Ectodermal cell (in vitro differentiated cells): ENCODE measurements at regions not wholly inside any gene's neighbourhood (a gene's known extent, or its start where the extent isn't known, plus 50 kb on each side); places are given as distances from the start of the nearest gene placed in this dataset.

Source experiments
- H3K27ac ChIP-seq: 2 replicates; pipeline ENCODE4 v1.7.0; 2013; ENCODE audit warnings: mild to moderate bottlenecking, low read depth, low read length; ENCODE audit not compliant: insufficient read depth, poor library complexity, severe bottlenecking
- H3K27me3 ChIP-seq: 2 replicates; pipeline ENCODE4 v1.7.0; 2013; ENCODE audit warnings: mild to moderate bottlenecking, low read length; ENCODE audit not compliant: insufficient read depth, control insufficient read depth, poor library complexity, severe bottlenecking
- H3K36me3 ChIP-seq: one replicate; pipeline ENCODE4 v1.7.0; 2013; ENCODE audit warnings: low read length; ENCODE audit not compliant: control insufficient read depth, insufficient read depth
- H3K4me1 ChIP-seq: one replicate; pipeline ENCODE4 v1.7.0; 2013; ENCODE audit warnings: low read length; ENCODE audit not compliant: control insufficient read depth, insufficient read depth
- H3K4me3 ChIP-seq: 2 replicates; pipeline ENCODE4 v1.7.0; 2013; ENCODE audit warnings: low read depth, low read length, control low read depth; ENCODE audit not compliant: insufficient read depth
- H3K9me3 ChIP-seq: 2 replicates; pipeline ENCODE4 v1.7.0; 2013; ENCODE audit warnings: mild to moderate bottlenecking, low read length, moderate library complexity; ENCODE audit not compliant: control insufficient read depth
- WGBS, 2 experiments: methylation state at CpG; one replicate each; pipeline ENCODE4 v1.1.7; 2013; ENCODE audit warnings: missing lambda C conversion rate in 2 of 2; 5-methylcytosine and 5-hydroxymethylcytosine counted together

- WGBS, 2 experiments: 100% methylated on average over 1 of the region's 1 CpG; no CpG with 5 or more reads in 1 of the 2 experiments
- H3K4me3 ChIP-seq: no peak overlapping the region
- no peaks in the 10 kb centered on the region for H3K27me3 ChIP-seq
- no peak overlapping the region for H3K27ac ChIP-seq
- H3K4me1 ChIP-seq: no peaks in the 10 kb centered on the region
- no peaks in the 10 kb centered on the region for H3K9me3 ChIP-seq
- no peaks in the 10 kb centered on the region for H3K36me3 ChIP-seq
Observed at GRCh38 chr15:81560405-81560804, 186.4 kb upstream of the TMC3 start.

GRCh38 chr15:81558056-81558455 is 184.0 kb upstream of the TMC3 start:
- 100% methylated on average over 1 of the region's 2 CpGs; no CpG with 5 or more reads in 1 of the 2 experiments for WGBS, 2 experiments
- no peaks in the 10 kb centered on the region for H3K27me3 ChIP-seq

GRCh38 chr15:81555346-81555745 is 181.3 kb upstream of the TMC3 start:
- H3K9me3 ChIP-seq: no peaks in the 10 kb centered on the region
- no peaks in the 10 kb centered on the region for H3K27me3 ChIP-seq
- 90 to 92% methylated on average over 4 of the region's 4 CpGs for WGBS, 2 experiments

More at GRCh38 chr15:81558056-81558455, 184.0 kb upstream of the TMC3 start:
- no peak overlapping the region for H3K27ac ChIP-seq
- H3K36me3 ChIP-seq: no peaks in the 10 kb centered on the region
- no peaks in the 10 kb centered on the region for H3K4me1 ChIP-seq
- no peak overlapping the region for H3K4me3 ChIP-seq
- H3K9me3 ChIP-seq: no peaks in the 10 kb centered on the region

GRCh38 chr15:81548365-81549130 is 174.5 kb upstream of the TMC3 start:
- H3K36me3 ChIP-seq: no peaks in the 10 kb centered on the region
- WGBS, 2 experiments: 74 to 80% methylated on average over 6 to 7 of the region's 7 CpGs
- no peaks in the 10 kb centered on the region for H3K9me3 ChIP-seq
- H3K27ac ChIP-seq: no peak overlapping the region
- no peaks in the 10 kb centered on the region for H3K4me1 ChIP-seq
- no peaks in the 10 kb centered on the region for H3K27me3 ChIP-seq
- H3K4me3 ChIP-seq: no peak overlapping the region

More at GRCh38 chr15:81555346-81555745, 181.3 kb upstream of the TMC3 start:
- H3K36me3 ChIP-seq: no peaks in the 10 kb centered on the region
- H3K4me1 ChIP-seq: no peaks in the 10 kb centered on the region
- no peak overlapping the region for H3K4me3 ChIP-seq
- no peak overlapping the region for H3K27ac ChIP-seq

- Histone ChIP-seq H3K27me3 (no peaks in the 10 kb centered on the region), H3K27ac (no peak overlapping the region), H3K4me3 (no peak overlapping the region), H3K4me1 (no peaks in the 10 kb centered on the region), H3K36me3 (no peaks in the 10 kb centered on the region), H3K9me3 (no peaks in the 10 kb centered on the region)
- WGBS, 2 experiments: 100% methylated on average over 1 of the region's 2 CpGs; no CpG with 5 or more reads in 1 of the 2 experiments
Observed at GRCh38 chr15:81547521-81548132, 173.6 kb upstream of the TMC3 start.

- no peaks in the 10 kb centered on the region for H3K9me3 ChIP-seq
- H3K27ac ChIP-seq: no peak overlapping the region
- H3K27me3 ChIP-seq: no peaks in the 10 kb centered on the region
- 83 to 91% methylated on average over 1 of the region's 2 CpGs for WGBS, 2 experiments
- H3K36me3 ChIP-seq: no peaks in the 10 kb centered on the region
- H3K4me3 ChIP-seq: no peak overlapping the region
- no peaks in the 10 kb centered on the region for H3K4me1 ChIP-seq
Observed at GRCh38 chr15:81544385-81544784, 170.4 kb upstream of the TMC3 start.

- Histone ChIP-seq H3K4me3 (no peak overlapping the region), H3K27me3 (no peaks in the 10 kb centered on the region), H3K9me3 (no peaks in the 10 kb centered on the region), H3K4me1 (no peaks in the 10 kb centered on the region), H3K36me3 (no peaks in the 10 kb centered on the region), H3K27ac (no peak overlapping the region)
Observed at GRCh38 chr15:81540909-81541308, 166.9 kb upstream of the TMC3 start.

GRCh38 chr15:81536356-81536755 is 162.3 kb upstream of the TMC3 start:
- Histone ChIP-seq H3K36me3 (no peaks in the 10 kb centered on the region), H3K27me3 (no peaks in the 10 kb centered on the region), H3K9me3 (no peaks in the 10 kb centered on the region), H3K4me1 (no peaks in the 10 kb centered on the region), H3K27ac (no peak overlapping the region), H3K4me3 (no peak overlapping the region)
- WGBS, 2 experiments: 83 to 91% methylated on average over 6 of the region's 6 CpGs

GRCh38 chr15:81534124-81534523 is 160.1 kb upstream of the TMC3 start:
- 93 to 100% methylated on average over 1 of the region's 1 CpG for WGBS, 2 experiments
- Histone ChIP-seq H3K36me3 (no peaks in the 10 kb centered on the region), H3K4me3 (no peak overlapping the region), H3K9me3 (no peaks in the 10 kb centered on the region), H3K27ac (no peak overlapping the region), H3K4me1 (peaks cover 12% of the 10 kb centered on the region), H3K27me3 (no peaks in the 10 kb centered on the region)

- H3K4me1 ChIP-seq: peaks cover 12% of the 10 kb centered on the region
- no peaks in the 10 kb centered on the region for H3K36me3 ChIP-seq
- WGBS, 2 experiments: no CpG with 5 or more reads among the region's 1 CpG
- no peak overlapping the region for H3K4me3 ChIP-seq
- no peaks in the 10 kb centered on the region for H3K9me3 ChIP-seq
- no peaks in the 10 kb centered on the region for H3K27me3 ChIP-seq
- no peak overlapping the region for H3K27ac ChIP-seq
Observed at GRCh38 chr15:81532001-81532400, 158.0 kb upstream of the TMC3 start.
